ENCODE measurements at regions not wholly inside any gene's neighbourhood (a gene's known extent, or its start where the extent isn't known, plus 50 kb on each side); places are given as distances from the start of the nearest gene placed in this dataset.

GRCh38 chr7:28296571-28297483 is 115.5 kb upstream of the CREB5 start:
- DNase-seq, result peak; percentile 55

GRCh38 chr7:28297801-28298459 is 114.4 kb upstream of the CREB5 start:
- DNase-seq, result no peak

- no peak for DNase-seq
These were observed 113.3 kb upstream of the CREB5 start for GRCh38 chr7:28298870-28299518.

- no peak for DNase-seq
These were observed 112.8 kb upstream of the CREB5 start for GRCh38 chr7:28299556-28299955.

- DNase-seq, result no peak
These were observed 111.8 kb upstream of the CREB5 start for GRCh38 chr7:28300488-28300887.

- no peak for DNase-seq
These were observed 111.1 kb upstream of the CREB5 start for GRCh38 chr7:28301148-28301641.

- no peak for DNase-seq
These were observed 108.0 kb upstream of the CREB5 start for GRCh38 chr7:28304290-28304689.

- DNase-seq, result no peak
These were observed 102.4 kb upstream of the CREB5 start for GRCh38 chr7:28309704-28310459.

GRCh38 chr7:28310460-28310848 is 101.9 kb upstream of the CREB5 start:
- DNase-seq, result no peak

- DNase-seq, result no peak
These were observed 100.6 kb upstream of the CREB5 start for GRCh38 chr7:28311670-28312069.

GRCh38 chr7:28312948-28313347 is 99.4 kb upstream of the CREB5 start:
- no peak for DNase-seq

- no peak for DNase-seq
These were observed 97.5 kb upstream of the CREB5 start for GRCh38 chr7:28314841-28315240.

GRCh38 chr7:28315565-28316410 is 96.5 kb upstream of the CREB5 start:
- no peak for DNase-seq

GRCh38 chr7:28316489-28316888 is 95.8 kb upstream of the CREB5 start:
- DNase-seq, result no peak

GRCh38 chr7:28318101-28318762 is 94.1 kb upstream of the CREB5 start:
- DNase-seq, result no peak

- no peak for DNase-seq
These were observed 88.5 kb upstream of the CREB5 start for GRCh38 chr7:28323833-28324232.

GRCh38 chr7:28328146-28328545 is 84.2 kb upstream of the CREB5 start:
- DNase-seq, result no peak

GRCh38 chr7:28328822-28329660 is 83.3 kb upstream of the CREB5 start:
- no peak for DNase-seq

- DNase-seq, result no peak
These were observed 82.5 kb upstream of the CREB5 start for GRCh38 chr7:28329661-28330363.

All from stimulated activated CD4-positive, alpha-beta T cell treated with anti-CD3 and anti-CD28 coated beads, Interleukin-12 subunit alpha, Interleukin-12 subunit beta, amount 100 ng/mL, for 4 hours (primary cell).